Endothelial cell of umbilical vein (primary cell): ENCODE measurements at regions not wholly inside any gene's neighbourhood (a gene's known extent, or its start where the extent isn't known, plus 50 kb on each side); places are given as distances from the start of the nearest gene placed in this dataset.

Experiments
- BruUV-seq: library from RNA; stranded (reverse); fragments of 400-500 nt; replicated peaks from 2 replicates; lab custom pipeline; 2021; lab: Mats Ljungman, UMichigan
- CTCF ChIA-PET: fragments of 300-600, 350-600 bp; sonication (Branson Sonifier 250); formaldehyde crosslinking; loops from one replicate; lab custom pipeline; 2021; ENCODE audit warnings: antibody characterized with exemption, inconsistent platforms; lab: Charles Lee
- POLR2A ChIA-PET: fragments of 300-600, 350-600 bp; sonication (Branson Sonifier 250); formaldehyde crosslinking; loops from one replicate; lab custom pipeline; 2021; ENCODE audit warnings: antibody characterized with exemption, inconsistent platforms; lab: Charles Lee
- DNase-seq: peaks from one replicate; pipeline ENCODE4 v3.0.0-alpha.2; 2011; ENCODE audit warnings: low read depth, low spot score
- FAIRE-seq: peaks from 2 replicates; lab custom pipeline; 2011; peaks lifted over from hg19 to GRCh38; lab: Jason Lieb, UNC
- H2AFZ ChIP-seq: 2 replicates; pipeline ENCODE4 v1.6.0; 2012; ENCODE audit warnings: low read depth, low read length, control low read depth, inconsistent platforms
- H3K27ac ChIP-seq: 2 replicates; pipeline ENCODE4 v1.5.1; 2011; ENCODE audit warnings: low read depth, mild to moderate bottlenecking, control low read depth, low read length, moderate library complexity; ENCODE audit not compliant: insufficient read depth
- H3K27me3 ChIP-seq, 2 experiments: 2 replicates each; pipeline versions ENCODE4 v1.6.0 to v1.6.1; 2011; ENCODE audit warnings: low read length in 2 of 2, mixed read lengths in 1 of 2; ENCODE audit not compliant: control insufficient read depth in 2 of 2, insufficient read depth in 2 of 2
- H3K36me3 ChIP-seq, 2 experiments: 2 replicates in 1 of 2; 3 replicates in 1 of 2; pipeline ENCODE4 v1.5.1; 2011; ENCODE audit warnings: low read length in 2 of 2, mild to moderate bottlenecking in 1 of 2, moderate library complexity in 1 of 2; ENCODE audit not compliant: control insufficient read depth in 2 of 2, insufficient read depth in 2 of 2; ENCODE audit errors: extremely low read depth in 1 of 2
- H3K4me1 ChIP-seq: 3 replicates; pipeline ENCODE4 v1.5.1; 2011; ENCODE audit warnings: mild to moderate bottlenecking, low read length; ENCODE audit not compliant: control insufficient read depth, insufficient read depth; ENCODE audit errors: extremely low read depth
- H3K4me2 ChIP-seq: 2 replicates; pipeline ENCODE4 v1.6.1; 2011; ENCODE audit warnings: low read length, control low read depth, mixed read lengths; ENCODE audit not compliant: insufficient read depth
- H3K4me3 ChIP-seq, 3 experiments: fragments of 200-600 bp in 1 of 3; sonication (generic), shearing (Covaris generic) in 1 of 3; replicated peaks in 1 of 3; 2 replicates each; pipeline ENCODE4 v1.5.1; 2011 to 2016; ENCODE audit warnings: control low read depth in 3 of 3, low read length in 3 of 3, mild to moderate bottlenecking in 2 of 3, inconsistent platforms in 1 of 3, low read depth in 1 of 3, moderate library complexity in 1 of 3; ENCODE audit not compliant: insufficient read depth in 1 of 3
- H3K79me2 ChIP-seq: 2 replicates; pipeline ENCODE4 v1.6.0; 2012; ENCODE audit warnings: low read length, inconsistent platforms; ENCODE audit not compliant: control insufficient read depth, insufficient read depth
- H3K9ac ChIP-seq: replicated peaks from 2 replicates; pipeline ENCODE3; 2011; ENCODE audit warnings: low read length, control low read depth; ENCODE audit not compliant: insufficient read depth; ENCODE audit errors: extremely low read depth
- H3K9me1 ChIP-seq: replicated peaks from 3 replicates; pipeline ENCODE4 v1.6.0; 2011; ENCODE audit warnings: mild to moderate bottlenecking, low read length; ENCODE audit not compliant: control insufficient read depth, insufficient read depth; ENCODE audit errors: extremely low read depth
- H3K9me3 ChIP-seq: replicated peaks from 2 replicates; pipeline ENCODE4 v1.5.1; 2012; ENCODE audit warnings: low read length, inconsistent platforms; ENCODE audit not compliant: control insufficient read depth, insufficient read depth
- H4K20me1 ChIP-seq: replicated peaks from 2 replicates; pipeline ENCODE3; 2011; ENCODE audit warnings: mild to moderate bottlenecking, low read length; ENCODE audit not compliant: control insufficient read depth, insufficient read depth; ENCODE audit errors: extremely low read depth
- CTCF ChIP-seq, 2 donors: IDR thresholded peaks; 1 replicate in 1 of 2; 2 replicates in 1 of 2; pipeline ENCODE4 v1.5.1; 2011; ENCODE audit warnings: low read length in 2 of 2, mild to moderate bottlenecking in 2 of 2, moderate library complexity in 2 of 2, control low read depth in 1 of 2, inconsistent platforms in 1 of 2, low read depth in 1 of 2; ENCODE audit not compliant: insufficient read depth in 1 of 2; ENCODE audit errors: extremely low read depth in 1 of 2
- EZH2 ChIP-seq: IDR thresholded peaks from 2 replicates; pipeline ENCODE4 v1.6.1; 2012; ENCODE audit warnings: borderline replicate concordance, low read depth, mild to moderate bottlenecking, moderate library complexity, low read length, inconsistent platforms; ENCODE audit not compliant: severe bottlenecking
- FOS ChIP-seq: IDR thresholded peaks from 2 replicates; pipeline ENCODE4 v1.6.1; 2011; ENCODE audit warnings: mild to moderate bottlenecking, low read length, moderate library complexity, borderline replicate concordance; ENCODE audit not compliant: insufficient read depth
- GATA2 ChIP-seq: IDR thresholded peaks from 2 replicates; pipeline ENCODE4 v1.7.0; 2011; ENCODE audit warnings: low read depth, mild to moderate bottlenecking, moderate library complexity, mixed read lengths, low read length; ENCODE audit not compliant: insufficient read length, insufficient read depth
- JUN ChIP-seq: IDR thresholded peaks from 2 replicates; pipeline ENCODE4 v1.6.1; 2011; ENCODE audit warnings: borderline replicate concordance, low read depth; ENCODE audit not compliant: insufficient read length, insufficient read depth
- MAX ChIP-seq: IDR thresholded peaks from 2 replicates; pipeline ENCODE4 v1.6.1; 2011; ENCODE audit not compliant: insufficient read depth, insufficient read length
- MYC ChIP-seq: IDR thresholded peaks from one replicate; pipeline ENCODE4 v1.6.1; 2011; ENCODE audit warnings: mild to moderate bottlenecking, low read depth, low read length
- POLR2A ChIP-seq: IDR thresholded peaks from 2 replicates; pipeline ENCODE4 v1.6.1; 2012; ENCODE audit warnings: low read depth, mild to moderate bottlenecking, control low read depth, low read length
- POLR2AphosphoS5 ChIP-seq: IDR thresholded peaks from 2 replicates; pipeline ENCODE4 v1.6.1; 2012; ENCODE audit warnings: low read depth, mild to moderate bottlenecking, control low read depth, low read length, moderate library complexity; ENCODE audit not compliant: insufficient read depth
- dilution Hi-C: fragments of 300-500 bp; cut with MboI; formaldehyde crosslinking; loops from one replicate; pipeline ENCODE4 v1.15.0; 2019; ENCODE audit warnings: low sequenced_read_pairs; ENCODE audit not compliant: extremely low pct_ligation_motif_present
- intact Hi-C: fragments of 100-400 bp; cut with micrococcal nuclease; formaldehyde crosslinking; loops from one replicate; pipeline ENCODE4 v1.10.0; 2022

GRCh38 chr4:166585491-166585890 is 648.8 kb downstream of the SPOCK3 start:
- DNase-seq (no peak), FAIRE-seq (no peak)
- no peaks in the 10 kb centered on the region for H4K20me1 ChIP-seq
- no peak overlapping the region for H3K27ac ChIP-seq
- intact Hi-C loops, result no loop called here
- H3K9me3 ChIP-seq, result no peaks in the 10 kb centered on the region
- no peaks in the 10 kb centered on the region for H3K4me1 ChIP-seq
- no peak overlapping the region for H2AFZ ChIP-seq
- no peaks in the 10 kb centered on the region for H3K27me3 ChIP-seq
- POLR2A ChIA-PET, result no interaction called here
- H3K9ac ChIP-seq, result no peak overlapping the region
- H3K36me3 ChIP-seq, result no peaks in the 10 kb centered on the region
- no peak overlapping the region for H3K4me3 ChIP-seq
- TF ChIP-seq POLR2AphosphoS5, result no peak
- no peak for TF ChIP-seq FOS
- no peak for TF ChIP-seq JUN
- no peak for TF ChIP-seq POLR2A
- TF ChIP-seq GATA2, result no peak
- TF ChIP-seq MAX, result no peak
- TF ChIP-seq MYC, result no peak
- no peak for TF ChIP-seq EZH2
- no peak for TF ChIP-seq CTCF (IDR thresholded peaks at IDR 0.05; ENCODE audit: extremely low read depth in 1 of 2, insufficient read depth in 1 of 2, low read depth in 1 of 2, low read length in 2 of 2)
- dilution Hi-C loops, result no loop called here
- CTCF ChIA-PET, result no interaction called here
- H3K79me2 ChIP-seq, result no peaks in the 10 kb centered on the region
- no peaks in the 10 kb centered on the region for H3K9me1 ChIP-seq
- BruUV-seq, result no TSS peak
- H3K4me2 ChIP-seq, result no peak overlapping the region
